ENCODE measurements at regions not wholly inside any gene's neighbourhood (a gene's known extent, or its start where the extent isn't known, plus 50 kb on each side); places are given as distances from the start of the nearest gene placed in this dataset.

DNA sequence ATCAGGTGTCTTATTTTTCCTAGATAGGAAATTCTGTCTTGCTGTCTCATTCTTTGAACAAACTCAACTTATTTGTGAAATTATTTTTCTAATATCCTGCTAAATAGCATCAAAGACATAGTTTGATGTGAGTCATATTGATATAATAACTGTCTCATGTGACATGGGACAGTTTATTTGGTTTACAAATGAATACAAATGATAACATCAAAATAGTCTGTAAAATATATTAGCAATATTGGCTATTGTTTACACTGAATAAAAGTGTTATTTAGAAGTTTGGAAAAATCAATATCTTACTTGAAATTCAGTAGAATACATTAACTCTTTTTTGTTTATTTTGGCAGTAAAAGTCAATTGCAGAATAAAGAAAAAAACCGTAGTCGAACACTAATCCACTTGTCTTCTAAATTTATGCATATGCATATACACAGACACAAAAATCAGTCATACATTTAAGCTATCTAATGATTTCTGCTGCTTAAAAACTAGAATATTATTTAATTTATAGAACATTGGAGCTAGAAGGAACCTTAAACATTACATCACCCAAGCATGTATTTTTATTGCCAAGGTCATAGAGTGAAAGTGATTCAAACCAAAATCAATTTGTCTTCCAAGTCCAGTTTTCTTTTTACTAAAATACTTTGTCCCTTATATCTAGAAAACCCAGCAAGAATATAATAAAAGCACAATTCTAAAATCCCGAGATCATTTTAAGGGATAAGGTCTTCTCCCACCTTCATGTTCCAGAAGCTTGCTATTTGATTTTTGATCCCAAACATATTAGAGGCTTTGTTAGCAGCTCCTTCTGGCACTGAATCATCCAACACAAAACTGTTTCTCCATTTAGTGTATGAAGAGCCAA, 776.5 kb upstream of the SLITRK1 start:
- TF ChIP-seq EZH2 (IDR thresholded peaks at IDR 0.05; ENCODE audit: borderline replicate concordance) (no peak), EZH2phosphoT487 (IDR thresholded peaks at IDR 0.05; ENCODE audit: low read depth, severe bottlenecking, unreplicated experiment) (no peak)
- TF ChIP-seq, protein P1, sequence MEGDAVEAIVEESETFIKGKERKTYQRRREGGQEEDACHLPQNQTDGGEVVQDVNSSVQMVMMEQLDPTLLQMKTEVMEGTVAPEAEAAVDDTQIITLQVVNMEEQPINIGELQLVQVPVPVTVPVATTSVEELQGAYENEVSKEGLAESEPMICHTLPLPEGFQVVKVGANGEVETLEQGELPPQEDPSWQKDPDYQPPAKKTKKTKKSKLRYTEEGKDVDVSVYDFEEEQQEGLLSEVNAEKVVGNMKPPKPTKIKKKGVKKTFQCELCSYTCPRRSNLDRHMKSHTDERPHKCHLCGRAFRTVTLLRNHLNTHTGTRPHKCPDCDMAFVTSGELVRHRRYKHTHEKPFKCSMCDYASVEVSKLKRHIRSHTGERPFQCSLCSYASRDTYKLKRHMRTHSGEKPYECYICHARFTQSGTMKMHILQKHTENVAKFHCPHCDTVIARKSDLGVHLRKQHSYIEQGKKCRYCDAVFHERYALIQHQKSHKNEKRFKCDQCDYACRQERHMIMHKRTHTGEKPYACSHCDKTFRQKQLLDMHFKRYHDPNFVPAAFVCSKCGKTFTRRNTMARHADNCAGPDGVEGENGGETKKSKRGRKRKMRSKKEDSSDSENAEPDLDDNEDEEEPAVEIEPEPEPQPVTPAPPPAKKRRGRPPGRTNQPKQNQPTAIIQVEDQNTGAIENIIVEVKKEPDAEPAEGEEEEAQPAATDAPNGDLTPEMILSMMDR (IDR thresholded peaks at IDR 0.05; ENCODE audit: poor library complexity): no peak
